Progenitor cell of endocrine pancreas (in vitro differentiated cells): ENCODE measurements at regions not wholly inside any gene's neighbourhood (a gene's known extent, or its start where the extent isn't known, plus 50 kb on each side); places are given as distances from the start of the nearest gene placed in this dataset.

Experiments used
- DNase-seq: peaks from one replicate; pipeline ENCODE4 v3.0.0; 2021; ENCODE audit warnings: low spot score; ENCODE audit not compliant: unreplicated experiment
- H3K27ac Mint-ChIP-seq: 2 replicates; pipeline ENCODE4 v1.8.0; 2021; ENCODE audit warnings: mild to moderate bottlenecking, moderate library complexity, mixed read lengths
- H3K27me3 Mint-ChIP-seq: 2 replicates; pipeline ENCODE4 v1.8.0; 2021; ENCODE audit warnings: mixed read lengths
- H3K36me3 Mint-ChIP-seq: 2 replicates; pipeline ENCODE4 v1.8.0; 2022; ENCODE audit warnings: mixed read lengths; ENCODE audit not compliant: insufficient read depth
- H3K4me1 Mint-ChIP-seq: 2 replicates; pipeline ENCODE4 v1.8.0; 2021; ENCODE audit warnings: low read depth, mixed read lengths
- H3K4me3 Mint-ChIP-seq: 2 replicates; pipeline ENCODE4 v1.8.0; 2021; ENCODE audit warnings: low read depth, mild to moderate bottlenecking, moderate library complexity, mixed read lengths
- H3K9me3 Mint-ChIP-seq: 2 replicates; pipeline ENCODE4 v1.8.0; 2021; ENCODE audit warnings: low read depth, mixed read lengths
- CTCF ChIP-seq: fragments of 200-600 bp; sonication (generic); IDR thresholded peaks from one replicate; pipeline ENCODE4 v1.5.0; 2021; ENCODE audit warnings: antibody characterized with exemption, mild to moderate bottlenecking; ENCODE audit not compliant: unreplicated experiment

- DNase-seq = no peak
- H3K27me3 Mint-ChIP-seq = peaks cover 40% of the 10 kb centered on the region
- H3K27ac Mint-ChIP-seq = no peak overlapping the region
- H3K36me3 Mint-ChIP-seq = no peaks in the 10 kb centered on the region
- TF ChIP-seq CTCF = no peak
- H3K4me1 Mint-ChIP-seq = peaks cover 7% of the 10 kb centered on the region
- no peaks in the 10 kb centered on the region for H3K9me3 Mint-ChIP-seq
- no peak overlapping the region for H3K4me3 Mint-ChIP-seq
Observed at GRCh38 chr3:197421021-197421420, 122.6 kb upstream of the DLG1 start.

- peaks cover 36% of the 10 kb centered on the region for H3K27me3 Mint-ChIP-seq
- no peaks in the 10 kb centered on the region for H3K36me3 Mint-ChIP-seq
- no peak for DNase-seq
- no peaks in the 10 kb centered on the region for H3K9me3 Mint-ChIP-seq
- no peak overlapping the region for H3K27ac Mint-ChIP-seq
- no peak for TF ChIP-seq CTCF
- no peak overlapping the region for H3K4me3 Mint-ChIP-seq
- peaks cover 7% of the 10 kb centered on the region for H3K4me1 Mint-ChIP-seq
Observed at GRCh38 chr3:197420566-197420965, 122.2 kb upstream of the DLG1 start.

GRCh38 chr3:197420115-197420514 is 121.7 kb upstream of the DLG1 start:
- H3K4me1 Mint-ChIP-seq = peaks cover 7% of the 10 kb centered on the region
- peaks cover 34% of the 10 kb centered on the region for H3K27me3 Mint-ChIP-seq
- H3K27ac Mint-ChIP-seq = no peak overlapping the region
- H3K4me3 Mint-ChIP-seq = no peak overlapping the region
- H3K9me3 Mint-ChIP-seq = no peaks in the 10 kb centered on the region
- no peak for DNase-seq
- H3K36me3 Mint-ChIP-seq = no peaks in the 10 kb centered on the region
- no peak for TF ChIP-seq CTCF

GRCh38 chr3:197419696-197420095 is 121.3 kb upstream of the DLG1 start:
- DNase-seq = no peak
- Mint-ChIP-seq H3K27me3 (peaks cover 30% of the 10 kb centered on the region), H3K9me3 (no peaks in the 10 kb centered on the region), H3K4me1 (peaks cover 7% of the 10 kb centered on the region), H3K27ac (no peak overlapping the region), H3K4me3 (no peak overlapping the region), H3K36me3 (no peaks in the 10 kb centered on the region)
- no peak for TF ChIP-seq CTCF

- no peaks in the 10 kb centered on the region for H3K36me3 Mint-ChIP-seq
- no peak overlapping the region for H3K4me3 Mint-ChIP-seq
- H3K27me3 Mint-ChIP-seq = peaks cover 25% of the 10 kb centered on the region
- H3K9me3 Mint-ChIP-seq = no peaks in the 10 kb centered on the region
- TF ChIP-seq CTCF = no peak
- no peak for DNase-seq
- H3K4me1 Mint-ChIP-seq = peaks cover 7% of the 10 kb centered on the region
- no peak overlapping the region for H3K27ac Mint-ChIP-seq
Observed at GRCh38 chr3:197417911-197418618, 119.7 kb upstream of the DLG1 start.
